ENCODE measurements at regions not wholly inside any gene's neighbourhood (a gene's known extent, or its start where the extent isn't known, plus 50 kb on each side); places are given as distances from the start of the nearest gene placed in this dataset.

DNA sequence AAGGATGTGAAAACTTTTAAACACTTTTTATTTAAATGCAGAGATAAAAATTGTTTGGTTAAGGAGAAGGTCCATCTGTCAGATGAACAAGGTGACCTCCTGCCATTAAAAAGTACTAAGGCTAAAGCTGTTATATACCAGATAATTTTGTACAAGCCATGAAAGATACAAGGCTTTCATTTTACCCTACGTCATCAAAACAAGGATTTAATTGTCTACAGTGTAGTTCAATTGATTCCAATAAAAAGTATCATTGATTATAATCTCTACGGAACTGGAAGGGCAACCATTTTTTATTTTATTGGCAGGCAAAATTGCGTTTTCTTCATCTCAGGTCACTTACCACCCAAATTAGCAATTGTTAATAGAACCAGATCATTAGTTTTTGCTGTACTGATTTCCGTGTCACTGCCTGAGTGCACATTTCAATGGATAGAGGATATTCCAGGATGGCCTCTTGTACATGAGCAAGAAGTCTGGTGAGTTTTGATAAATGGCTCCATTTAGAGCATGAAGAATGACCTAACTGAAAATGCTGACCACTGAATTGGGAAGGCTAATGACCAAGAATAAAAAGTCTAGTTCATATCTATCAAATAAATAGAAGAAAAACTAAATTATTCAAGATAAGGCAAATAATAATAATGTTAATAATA lies 564.9 kb downstream of the JRKL start:
- Histone ChIP-seq H3K27ac (no peak overlapping the region), H3K4me1 (no peaks in the 10 kb centered on the region), H3K4me3 (no peak overlapping the region), H3K4me2 (no peak overlapping the region), H3K9me3 (no peaks in the 10 kb centered on the region)
- DNase-seq (ENCODE audit: low read depth in 1 of 2, low spot score in 1 of 2) (no peak), ATAC-seq (no peak), FAIRE-seq (no peak)
- TF ChIP-seq KDM1A (IDR thresholded peaks at IDR 0.05; ENCODE audit: low read depth) (no peak), ZSCAN20 (CRISPR knock-in tag; IDR thresholded peaks at IDR 0.05) (no peak), NPAS2 (CRISPR knock-in tag; IDR thresholded peaks at IDR 0.05; ENCODE audit: borderline replicate concordance) (no peak), POLR2A (IDR thresholded peaks at IDR 0.05; ENCODE audit: low read length) (no peak), MAZ (IDR thresholded peaks at IDR 0.05; ENCODE audit: borderline replicate concordance, low read depth, low read length) (no peak), PHF8 (IDR thresholded peaks at IDR 0.05; ENCODE audit: borderline replicate concordance, low read depth) (no peak), KDM5A (IDR thresholded peaks at IDR 0.05) (no peak), RNF2 (IDR thresholded peaks at IDR 0.05; ENCODE audit: borderline replicate concordance, low read depth) (no peak), FOSL2 (IDR thresholded peaks at IDR 0.05) (no peak), FOSL2 (CRISPR knock-in tag; IDR thresholded peaks at IDR 0.05) (no peak), EHF (CRISPR knock-in tag; IDR thresholded peaks at IDR 0.05) (no peak), HDAC2 (IDR thresholded peaks at IDR 0.05) (no peak), RFX5 (IDR thresholded peaks at IDR 0.05) (no peak), JUN (IDR thresholded peaks at IDR 0.05) (no peak), FOSB (CRISPR knock-in tag; IDR thresholded peaks at IDR 0.05) (no peak), TFCP2L1 (CRISPR knock-in tag; IDR thresholded peaks at IDR 0.05) (no peak), MYC (IDR thresholded peaks at IDR 0.05; ENCODE audit: borderline replicate concordance, low read length) (no peak)
- POLR2A ChIA-PET = no interaction called here
- 14% methylated on average over 4 of the region's 4 CpGs for WGBS (ENCODE audit: missing lambda C conversion rate)
- CTCF ChIA-PET = no interaction called here

GRCh38 chr11:96960476-96960875 lies 570.7 kb downstream of the JRKL start:
- Histone ChIP-seq H3K9me3 (no peaks in the 10 kb centered on the region), H3K27ac (no peak overlapping the region), H3K4me2 (no peak overlapping the region), H3K4me3 (no peak overlapping the region), H3K4me1 (no peaks in the 10 kb centered on the region)
- ATAC-seq (no peak), FAIRE-seq (no peak), DNase-seq (ENCODE audit: low read depth in 1 of 2, low spot score in 1 of 2) (no peak)
- POLR2A ChIA-PET = no interaction called here
- TF ChIP-seq SMC3 (IDR thresholded peaks at IDR 0.05) (no peak), HEYL (CRISPR knock-in tag; IDR thresholded peaks at IDR 0.05) (no peak), CHD4 (IDR thresholded peaks at IDR 0.05; ENCODE audit: borderline replicate concordance) (no peak), PHF8 (IDR thresholded peaks at IDR 0.05; ENCODE audit: borderline replicate concordance, low read depth) (no peak), RARB (CRISPR knock-in tag; IDR thresholded peaks at IDR 0.05) (no peak), BHLHE40 (IDR thresholded peaks at IDR 0.05; ENCODE audit: low read depth, low read length) (no peak), NR3C1 (IDR thresholded peaks at IDR 0.05) (no peak), CBX2 (IDR thresholded peaks at IDR 0.05; ENCODE audit: borderline replicate concordance, low read depth) (no peak), USF2 (IDR thresholded peaks at IDR 0.05) (no peak), E2F6 (IDR thresholded peaks at IDR 0.05; ENCODE audit: borderline replicate concordance, low read depth) (no peak), JUN (IDR thresholded peaks at IDR 0.05) (no peak), HOXB13 (CRISPR knock-in tag; IDR thresholded peaks at IDR 0.05; ENCODE audit: low read depth) (no peak), MYC (IDR thresholded peaks at IDR 0.05; ENCODE audit: borderline replicate concordance, low read length) (no peak)
- TF ChIP-seq, protein P1, sequence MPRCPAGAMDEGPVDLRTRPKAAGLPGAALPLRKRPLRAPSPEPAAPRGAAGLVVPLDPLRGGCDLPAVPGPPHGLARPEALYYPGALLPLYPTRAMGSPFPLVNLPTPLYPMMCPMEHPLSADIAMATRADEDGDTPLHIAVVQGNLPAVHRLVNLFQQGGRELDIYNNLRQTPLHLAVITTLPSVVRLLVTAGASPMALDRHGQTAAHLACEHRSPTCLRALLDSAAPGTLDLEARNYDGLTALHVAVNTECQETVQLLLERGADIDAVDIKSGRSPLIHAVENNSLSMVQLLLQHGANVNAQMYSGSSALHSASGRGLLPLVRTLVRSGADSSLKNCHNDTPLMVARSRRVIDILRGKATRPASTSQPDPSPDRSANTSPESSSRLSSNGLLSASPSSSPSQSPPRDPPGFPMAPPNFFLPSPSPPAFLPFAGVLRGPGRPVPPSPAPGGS (IDR thresholded peaks at IDR 0.05) = no peak
- CTCF ChIA-PET = no interaction called here
- WGBS (ENCODE audit: missing lambda C conversion rate) = 3% methylated on average over 2 of the region's 2 CpGs

Measured in A549 (cell line).